NCI-H2171 (cell line): ENCODE measurements at regions not wholly inside any gene's neighbourhood (a gene's known extent, or its start where the extent isn't known, plus 50 kb on each side); places are given as distances from the start of the nearest gene placed in this dataset.

ENCODE experiments used
- DNase-seq: peaks from one replicate; lab custom pipeline; 2025; lab: John Stamatoyannopoulos, UW

DNA sequence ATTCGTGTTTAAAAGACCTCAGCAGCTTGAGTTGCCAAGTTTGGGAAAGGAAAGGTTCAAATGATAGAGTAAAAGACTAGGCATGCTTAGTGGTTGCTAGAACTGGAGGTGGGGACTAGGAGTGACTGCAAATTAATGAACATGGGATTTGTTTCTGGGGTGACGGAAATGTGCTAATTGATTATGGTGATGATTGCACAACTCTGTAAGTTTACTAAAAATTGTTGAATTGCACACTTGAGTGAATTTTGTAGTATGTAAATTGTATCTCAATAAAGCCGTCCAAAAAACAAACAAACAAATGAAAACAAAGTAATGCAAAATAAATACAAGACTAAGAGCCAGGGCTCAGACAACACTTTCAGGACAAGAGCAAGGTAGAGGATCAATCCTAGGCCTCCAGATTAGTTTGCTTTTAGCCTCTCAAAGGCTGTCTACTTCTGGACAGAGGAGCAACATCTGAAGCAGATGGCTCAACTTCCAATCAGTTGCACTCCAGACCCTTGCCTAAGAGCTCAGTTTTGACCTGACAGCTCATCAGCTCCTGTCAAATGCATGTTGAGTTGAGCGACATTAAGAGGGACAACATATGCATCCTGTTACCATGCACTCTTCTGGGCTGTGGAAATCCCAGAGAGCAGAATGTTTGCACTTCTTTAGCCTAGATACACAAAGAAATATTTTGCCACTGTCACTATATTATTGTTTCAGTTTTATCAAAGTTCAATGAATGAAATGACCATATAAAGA is 111.2 kb upstream of the ASIC2 start:
- DNase-seq: no peak

DNA sequence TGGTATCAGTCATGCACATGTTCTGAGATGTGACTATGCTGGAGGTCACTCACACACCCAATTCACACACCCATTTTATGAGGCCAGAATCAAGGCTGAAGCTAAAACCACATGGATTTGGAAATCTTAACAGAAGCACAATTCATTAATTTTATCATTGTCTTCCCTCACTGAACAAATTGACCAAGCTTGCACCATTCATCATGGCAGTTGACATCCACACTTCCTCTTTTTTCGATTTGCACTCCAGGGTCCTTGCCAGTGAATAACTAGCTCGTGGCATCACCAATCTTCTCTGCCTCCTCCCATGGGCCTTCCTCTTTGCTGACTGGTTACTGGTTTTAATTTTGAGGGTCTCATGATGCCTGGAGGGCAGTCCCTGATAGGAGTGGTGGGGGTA is 123.0 kb upstream of the ASIC2 start:
- DNase-seq: no peak

DNA sequence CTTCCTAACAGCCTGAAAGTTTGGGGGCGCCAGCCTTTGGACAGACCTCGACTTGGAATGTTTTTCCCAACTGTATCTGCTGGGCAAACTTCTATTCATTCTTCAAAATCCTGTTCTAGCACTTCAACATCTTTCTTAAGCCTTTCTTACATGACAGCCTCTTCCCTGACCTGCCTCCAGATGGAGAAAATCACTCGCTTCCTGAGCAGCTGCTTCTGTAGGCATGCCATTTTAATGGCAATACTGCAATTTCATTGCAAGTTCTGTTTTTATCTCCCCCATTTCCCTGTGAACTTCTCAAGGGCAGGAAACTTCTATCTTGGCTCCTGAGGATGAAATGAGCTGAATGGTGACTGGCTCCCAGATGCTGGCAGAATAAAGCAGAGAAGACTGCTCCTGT is 128.8 kb upstream of the ASIC2 start:
- DNase-seq: no peak

DNA sequence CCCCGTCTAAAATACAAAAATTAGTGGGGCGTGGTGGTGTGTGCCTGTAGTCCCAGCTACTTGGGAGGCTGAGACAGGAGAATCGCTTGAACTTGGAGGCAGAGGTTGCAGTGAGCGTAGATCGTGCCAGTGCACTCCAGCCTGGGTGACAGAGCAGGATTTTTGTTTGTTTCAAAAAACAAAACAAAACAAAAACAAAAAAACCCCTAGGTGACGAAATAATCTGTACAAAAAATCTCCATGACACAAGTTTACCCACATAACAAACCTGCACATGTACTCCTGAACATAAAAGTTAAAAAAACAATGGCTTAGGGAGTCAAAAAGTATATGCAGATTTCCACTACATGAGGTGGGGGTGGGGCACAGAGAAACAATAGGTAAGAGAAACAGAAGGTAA is 140.5 kb upstream of the ASIC2 start:
- DNase-seq: no peak

DNA sequence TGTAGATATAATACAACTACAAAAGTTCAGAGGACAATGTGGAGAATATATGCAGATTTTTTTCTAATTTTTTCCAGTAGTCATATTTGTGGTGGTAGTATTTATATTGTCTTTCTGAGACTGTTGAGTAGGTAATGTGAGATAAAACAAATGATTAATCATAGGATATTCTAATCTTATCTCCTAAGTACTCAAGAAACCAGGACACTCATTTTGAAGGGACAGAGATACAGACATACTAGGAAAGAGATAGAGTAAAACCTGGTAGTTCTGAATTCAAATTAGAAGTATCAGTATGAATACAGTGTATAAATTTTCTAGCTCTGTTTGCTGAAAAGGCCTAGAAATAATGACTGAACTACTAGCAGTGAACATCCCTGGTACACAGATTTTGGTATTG is 141.7 kb upstream of the ASIC2 start:
- DNase-seq: no peak

DNA sequence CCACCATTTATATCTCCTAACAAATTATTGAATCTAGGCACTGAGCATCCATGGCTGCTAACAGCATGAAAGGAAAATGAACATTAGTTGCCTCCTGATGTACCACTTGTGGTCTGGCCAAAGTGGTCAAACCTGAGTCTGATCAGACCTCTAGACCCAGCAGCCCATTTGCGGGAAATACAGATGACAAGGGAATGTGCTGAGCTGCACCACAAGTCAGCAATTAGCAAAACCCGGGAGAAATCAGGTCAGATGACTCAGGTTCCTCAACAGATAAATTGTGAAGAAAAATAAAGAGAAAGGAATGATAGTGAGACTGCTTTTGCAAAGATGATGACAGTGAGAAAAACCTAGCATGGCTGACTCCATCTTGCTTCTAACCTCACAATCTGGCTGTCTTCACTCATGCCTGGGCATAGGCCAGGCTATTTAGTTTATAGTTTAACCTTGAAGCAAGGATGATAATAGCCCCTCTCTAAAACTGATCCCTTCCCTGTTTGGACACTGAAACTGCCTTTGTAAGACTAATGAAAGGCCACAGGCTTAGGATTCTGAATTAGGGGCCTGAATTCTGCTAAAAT is 142.7 kb upstream of the ASIC2 start:
- no peak for DNase-seq

DNA sequence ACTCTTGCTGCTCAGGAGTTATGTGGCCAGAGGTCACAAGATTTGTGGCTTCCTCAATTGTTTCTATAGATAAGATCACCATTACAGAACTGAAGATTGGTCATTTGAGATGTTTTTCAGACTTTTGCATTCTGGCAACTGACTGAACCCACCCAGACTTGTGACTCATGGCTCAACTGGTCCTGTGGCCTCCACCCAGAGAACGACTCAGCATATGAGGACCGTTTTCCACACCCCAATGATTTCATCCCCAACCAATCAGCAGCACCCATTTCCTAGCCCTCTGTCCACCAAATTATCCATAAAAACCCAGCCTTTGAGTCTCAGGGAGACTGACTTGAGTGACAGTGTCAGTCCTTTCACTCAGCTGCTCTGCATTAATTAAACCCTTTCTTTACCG is 143.2 kb upstream of the ASIC2 start:
- DNase-seq: no peak

DNA sequence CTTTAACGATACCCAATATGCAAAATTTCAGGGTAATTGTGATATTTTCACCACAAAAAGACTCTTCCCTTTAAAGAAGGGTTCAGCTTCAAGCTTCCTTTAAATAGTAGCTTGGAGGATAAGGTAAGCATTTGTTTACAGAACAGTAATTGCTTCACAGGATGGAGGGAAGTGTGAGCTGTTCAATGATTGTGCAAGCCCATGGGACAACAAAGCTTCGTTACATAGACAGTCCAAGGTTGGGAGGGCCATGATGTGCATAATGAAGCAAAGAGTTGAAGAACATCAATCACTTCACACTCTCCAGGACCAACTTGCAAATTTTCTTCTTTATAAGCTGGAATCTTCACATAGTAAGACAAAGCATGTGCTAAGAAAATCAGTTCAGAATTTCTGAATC is 145.0 kb upstream of the ASIC2 start:
- DNase-seq: no peak

DNA sequence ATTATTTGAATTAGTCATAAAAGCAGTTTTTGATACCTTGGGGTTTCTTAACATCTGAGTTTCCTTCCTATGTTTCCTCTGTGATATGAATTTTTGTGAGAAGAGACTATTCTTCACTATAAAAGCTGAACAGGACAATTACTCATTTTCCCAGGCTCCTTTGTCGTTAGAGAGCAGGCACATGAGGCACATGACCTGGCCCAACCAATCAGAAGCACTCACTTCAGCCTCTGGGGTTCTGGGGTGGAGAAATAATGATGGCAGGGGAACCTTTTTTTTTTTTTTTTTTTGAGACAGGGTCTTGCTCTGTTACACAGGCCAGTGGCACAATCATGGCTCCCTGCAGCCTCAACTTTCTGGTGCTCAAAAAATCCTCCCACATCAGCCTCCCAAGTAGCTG is 145.5 kb upstream of the ASIC2 start:
- no peak for DNase-seq

DNA sequence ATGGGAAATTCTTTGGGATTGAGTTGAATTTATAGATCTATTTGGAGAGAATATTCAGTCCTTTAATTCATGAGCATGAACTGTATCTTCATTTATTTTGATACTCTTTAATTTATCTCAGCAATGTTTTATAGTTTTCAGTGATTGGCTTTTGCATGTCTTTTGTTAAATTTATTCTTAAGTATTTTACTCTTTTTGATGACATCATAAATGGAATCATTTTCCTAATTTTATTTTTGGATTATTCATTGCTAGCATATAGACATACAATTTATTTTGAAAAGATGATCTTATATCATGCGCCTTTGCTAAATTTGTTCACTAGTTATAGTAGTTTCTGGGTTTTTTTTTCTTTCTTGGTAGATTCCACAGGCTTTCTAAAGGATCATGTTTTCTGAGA is 149.2 kb upstream of the ASIC2 start:
- no peak for DNase-seq

DNA sequence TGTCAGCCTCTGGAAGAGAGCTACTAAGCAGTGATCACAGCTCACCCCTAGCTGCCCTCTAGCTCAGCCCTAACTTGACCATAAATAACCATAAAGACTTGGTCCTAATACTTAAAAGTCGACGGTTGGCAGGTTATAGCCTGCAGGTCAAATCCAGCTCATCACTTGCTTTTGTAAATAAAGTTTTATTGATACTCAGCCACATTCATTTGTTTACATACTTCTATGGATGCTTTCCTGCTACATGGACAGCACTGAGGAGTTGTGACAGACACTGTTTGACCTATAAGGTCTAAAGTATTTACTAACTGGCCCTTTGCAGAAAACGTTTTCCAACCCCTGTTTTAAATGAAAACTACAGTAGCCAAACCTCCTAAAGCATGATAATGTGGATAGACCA is 151.6 kb upstream of the ASIC2 start:
- DNase-seq: no peak

DNA sequence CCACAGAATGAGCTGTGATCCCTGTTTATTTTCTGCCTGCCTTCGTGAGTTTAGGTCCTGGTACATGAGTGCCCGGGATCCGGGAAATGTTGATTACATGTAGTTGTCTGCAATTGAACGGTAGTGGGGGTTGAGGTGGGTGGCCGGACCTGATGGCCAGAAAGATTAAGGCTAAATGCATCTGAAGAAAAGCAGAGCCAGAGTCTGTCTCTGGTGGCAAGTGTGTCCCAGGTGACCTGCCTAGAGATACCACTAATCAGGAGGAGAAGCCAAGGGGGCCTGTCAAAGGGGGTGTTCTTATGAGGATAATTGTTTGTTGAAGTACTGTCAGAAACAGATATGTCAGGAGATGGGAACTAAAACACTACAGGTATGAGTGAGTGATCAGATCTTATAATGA is 154.0 kb upstream of the ASIC2 start:
- DNase-seq: no peak

DNA sequence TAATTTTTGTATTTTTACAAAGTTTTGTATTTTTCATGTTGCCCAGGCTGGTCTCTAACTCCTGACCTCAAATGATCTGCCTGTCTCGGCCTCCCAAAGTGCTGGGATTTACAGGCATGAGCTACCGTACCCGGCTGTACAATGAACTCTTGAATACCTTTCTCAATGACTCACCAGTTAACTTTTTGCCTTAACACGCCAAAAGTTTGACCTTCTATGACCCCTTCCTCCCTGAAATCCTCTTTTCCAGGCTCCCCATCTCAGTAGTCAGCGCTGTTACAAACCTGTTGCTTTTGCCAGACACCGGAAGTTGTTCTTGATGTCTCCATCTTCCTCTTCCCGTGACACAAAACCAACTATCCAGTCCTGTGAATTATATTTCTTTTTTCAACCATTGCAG is 158.1 kb upstream of the ASIC2 start:
- DNase-seq: no peak

DNA sequence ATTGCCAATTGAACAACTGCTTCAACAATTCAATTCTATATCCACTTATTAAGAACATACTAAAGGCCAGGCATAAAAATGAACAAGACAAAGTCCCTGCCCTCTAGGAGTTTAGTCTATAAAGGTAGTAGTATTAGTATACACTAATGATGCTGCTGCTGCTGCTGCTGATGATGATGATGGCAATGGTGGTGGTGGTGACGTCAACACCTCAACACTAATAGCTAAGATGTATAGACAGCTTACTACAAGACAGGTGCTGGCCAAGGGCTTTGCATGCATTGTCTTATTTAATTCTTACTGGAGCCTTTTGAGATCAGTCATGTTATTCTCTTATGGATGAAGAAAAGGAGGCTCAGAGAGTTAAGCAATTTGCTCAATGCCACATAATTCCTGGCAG is 164.4 kb upstream of the ASIC2 start:
- DNase-seq: no peak

DNA sequence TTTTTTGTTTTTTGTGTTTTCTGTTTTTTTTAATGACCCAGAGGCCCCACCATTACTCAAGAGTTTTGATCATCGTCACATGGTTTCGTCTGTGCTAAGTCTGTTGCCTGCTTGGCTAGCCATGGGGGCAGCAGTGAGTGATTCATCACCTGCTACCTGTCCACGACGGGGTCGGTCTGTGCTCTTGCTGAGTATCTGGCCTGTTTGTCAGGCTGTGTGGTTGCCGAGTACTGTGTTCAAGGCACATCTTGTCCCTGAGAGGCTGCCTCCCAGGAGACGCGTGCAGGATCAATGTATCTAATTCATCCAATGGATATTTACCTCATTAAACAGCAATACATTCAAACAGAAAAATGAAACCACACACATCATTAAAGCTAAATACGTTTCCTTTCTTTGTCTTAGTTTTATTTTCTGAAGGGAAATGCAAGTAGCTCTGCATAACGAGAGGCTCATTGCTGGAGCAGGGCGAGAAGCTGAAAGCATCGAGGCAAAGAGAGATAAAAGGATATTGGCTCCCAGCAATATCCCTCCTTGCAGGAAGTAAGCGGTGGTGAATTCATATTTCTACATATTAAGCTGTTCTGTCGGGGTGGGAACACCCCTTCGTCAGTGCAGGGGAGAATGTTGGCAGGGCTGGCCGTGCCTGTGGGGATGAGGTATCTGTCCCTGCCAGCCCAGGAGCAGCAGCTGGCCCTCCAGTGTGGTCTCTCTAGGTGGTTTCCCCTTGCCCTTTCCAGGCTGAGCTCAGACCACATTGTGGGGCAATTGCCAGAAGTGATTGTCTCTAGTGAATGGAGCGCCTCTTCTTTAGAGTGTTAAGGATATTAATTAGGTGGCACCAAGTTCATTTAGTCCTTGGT is 166.2 kb upstream of the ASIC2 start:
- no peak for DNase-seq

DNA sequence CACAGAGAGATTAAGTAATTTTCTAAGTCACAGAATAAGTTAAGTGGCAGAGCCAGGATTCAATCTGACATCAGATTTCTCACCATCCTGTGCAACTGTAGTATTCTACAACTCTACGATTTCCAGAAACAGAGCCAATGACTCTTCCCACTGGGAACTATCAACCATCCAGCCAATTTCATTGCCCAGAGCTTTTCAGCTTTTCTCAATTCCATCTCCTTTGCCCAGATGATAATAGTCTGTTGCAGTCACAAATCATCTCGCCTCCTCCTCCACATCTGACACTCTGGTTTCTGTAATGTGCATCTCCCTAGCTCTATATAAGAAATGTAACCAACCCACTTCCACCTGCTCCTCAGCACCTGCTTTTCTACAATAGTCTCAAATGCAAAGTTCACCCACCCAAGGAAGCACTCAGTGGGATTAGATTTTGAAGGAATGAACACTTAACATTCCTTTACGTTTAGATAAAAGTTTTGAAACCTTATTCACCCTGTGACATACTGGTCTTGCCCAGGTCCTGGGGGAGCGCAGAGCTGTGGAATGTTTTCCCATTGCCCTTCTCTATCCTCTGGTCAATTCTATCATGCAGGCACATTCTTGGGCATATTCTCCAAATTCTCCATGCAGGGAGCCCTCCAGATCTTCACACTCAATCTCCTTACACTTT is 167.8 kb upstream of the ASIC2 start:
- no peak for DNase-seq

DNA sequence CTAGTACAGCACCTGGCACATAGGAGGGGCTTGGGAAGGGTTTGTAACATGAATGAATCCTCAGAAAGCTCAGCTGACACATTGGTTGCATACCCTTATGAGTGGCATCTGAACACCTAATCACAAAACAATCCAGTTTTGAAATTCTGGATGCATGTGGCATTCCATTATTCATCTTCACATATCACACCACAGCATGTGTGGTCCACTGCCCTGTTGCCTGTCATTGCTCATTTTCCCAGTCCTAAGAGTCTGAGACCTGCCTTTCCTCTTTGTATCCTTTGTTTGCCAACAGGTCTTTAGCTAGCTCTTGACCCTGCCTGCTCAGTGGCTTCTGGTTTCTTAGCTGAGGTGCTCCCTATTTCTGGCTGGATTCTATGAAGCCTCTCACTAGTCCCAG is 170.8 kb upstream of the ASIC2 start:
- no peak for DNase-seq

DNA sequence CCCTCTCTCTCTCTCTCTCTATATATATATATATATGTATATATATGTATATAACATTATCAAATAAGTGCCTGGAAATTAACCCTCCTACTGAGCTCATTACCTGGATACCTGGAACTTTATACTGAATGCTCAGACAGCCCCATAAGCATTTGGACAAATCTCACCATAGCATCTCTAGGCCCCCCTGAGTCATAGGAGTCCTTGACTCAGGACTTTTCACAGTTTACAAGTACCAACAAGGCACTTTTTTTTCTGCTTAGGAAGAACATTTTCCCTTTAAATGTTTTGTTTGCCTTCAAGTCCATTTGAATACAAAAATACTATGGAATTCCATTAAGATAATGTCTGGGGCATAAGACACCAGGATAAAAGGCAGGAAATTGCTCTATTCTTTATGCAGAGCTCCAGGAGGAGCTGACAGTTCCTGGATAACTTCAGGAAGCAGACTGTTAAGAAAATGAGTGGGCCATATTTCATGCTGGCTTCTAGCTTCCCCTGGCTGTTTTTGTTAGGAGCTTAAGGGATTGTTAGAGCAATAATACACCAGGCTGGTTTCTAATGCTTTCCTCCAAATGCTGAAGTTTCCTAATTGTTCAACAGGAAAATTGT is 171.7 kb upstream of the ASIC2 start:
- DNase-seq: no peak

DNA sequence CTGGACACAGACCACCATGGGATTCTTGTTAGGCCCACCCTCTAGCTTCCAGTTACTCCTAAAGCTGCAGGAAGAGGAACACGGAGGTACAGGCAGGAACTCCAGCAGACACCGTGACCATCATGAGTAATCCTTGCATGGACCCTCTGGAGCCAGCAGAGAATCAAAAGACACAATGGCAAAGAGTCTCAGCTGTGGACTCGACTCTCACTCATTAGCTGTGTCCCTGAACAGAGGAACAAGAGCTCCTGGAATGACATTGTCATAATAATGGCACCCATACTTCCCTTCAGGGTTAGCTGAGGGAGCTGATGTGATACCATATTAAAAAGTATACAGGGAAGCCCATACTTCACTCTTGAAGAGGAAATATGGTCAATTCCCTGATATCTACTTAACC is 176.3 kb upstream of the ASIC2 start:
- DNase-seq: no peak

DNA sequence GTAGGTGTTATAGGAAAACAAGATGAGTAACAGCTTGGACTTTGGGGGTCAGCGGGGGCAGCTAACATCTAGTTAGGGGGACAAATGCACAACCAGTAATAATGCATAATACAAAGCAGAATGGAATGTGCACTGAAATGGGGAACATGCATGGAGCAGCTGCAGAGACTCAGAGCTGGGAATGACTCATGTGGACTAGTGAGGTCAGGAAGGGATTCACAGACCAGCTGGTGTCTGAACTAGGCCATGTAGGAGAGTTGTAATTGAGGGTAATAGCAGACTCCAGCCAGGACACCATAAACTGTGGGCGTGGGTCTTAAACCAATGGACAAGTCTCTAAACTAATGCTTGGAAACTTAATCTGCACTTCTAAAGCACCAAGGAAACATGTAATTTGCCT is 176.8 kb upstream of the ASIC2 start:
- no peak for DNase-seq

DNA sequence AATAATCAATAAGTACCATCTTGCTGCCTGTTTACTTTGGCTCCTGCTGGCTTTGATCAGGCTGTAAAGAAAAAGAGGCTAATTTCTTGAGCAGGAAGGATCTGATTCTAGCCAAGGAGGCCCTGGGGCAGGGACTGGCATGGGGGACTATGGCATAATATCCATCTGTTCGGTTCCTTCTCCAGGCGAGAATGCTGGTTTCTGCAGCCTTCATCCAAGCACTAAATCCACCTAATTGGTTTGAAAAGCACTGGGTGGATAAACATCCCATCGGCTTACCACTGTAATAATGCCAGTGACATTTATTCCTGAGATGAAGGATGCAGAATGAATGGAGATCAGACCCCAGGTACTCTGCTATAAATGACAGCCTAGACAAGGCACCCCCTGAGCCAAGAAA is 180.0 kb upstream of the ASIC2 start:
- no peak for DNase-seq

DNA sequence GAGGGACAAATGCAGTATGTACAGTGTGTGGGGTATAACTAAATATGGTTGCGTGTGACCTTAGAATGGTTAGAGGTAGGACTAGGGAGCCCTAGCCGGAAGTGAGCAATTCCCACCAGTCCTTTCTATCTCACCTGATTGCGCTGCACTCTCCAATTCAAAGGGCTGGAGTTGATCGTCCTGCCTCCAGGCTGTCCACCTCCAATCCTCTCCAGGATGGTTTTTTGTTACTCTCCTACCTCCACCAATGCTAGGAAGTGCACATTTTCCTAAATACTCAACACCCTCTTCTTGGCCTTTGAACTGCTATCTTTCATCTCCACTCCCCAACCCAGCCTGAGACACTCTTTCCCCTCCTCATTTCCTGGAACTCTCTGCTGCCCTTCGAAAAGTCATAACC is 181.7 kb upstream of the ASIC2 start:
- no peak for DNase-seq
